Progenitor cell of endocrine pancreas (in vitro differentiated cells): ENCODE measurements at regions not wholly inside any gene's neighbourhood (a gene's known extent, or its start where the extent isn't known, plus 50 kb on each side); places are given as distances from the start of the nearest gene placed in this dataset.

Experiments used
- DNase-seq: peaks from one replicate; pipeline ENCODE4 v3.0.0; 2021; ENCODE audit warnings: low spot score; ENCODE audit not compliant: unreplicated experiment
- H3K27ac Mint-ChIP-seq: 2 replicates; pipeline ENCODE4 v1.8.0; 2021; ENCODE audit warnings: mild to moderate bottlenecking, moderate library complexity, mixed read lengths
- H3K27me3 Mint-ChIP-seq: 2 replicates; pipeline ENCODE4 v1.8.0; 2021; ENCODE audit warnings: mixed read lengths
- H3K36me3 Mint-ChIP-seq: 2 replicates; pipeline ENCODE4 v1.8.0; 2022; ENCODE audit warnings: mixed read lengths; ENCODE audit not compliant: insufficient read depth
- H3K4me1 Mint-ChIP-seq: 2 replicates; pipeline ENCODE4 v1.8.0; 2021; ENCODE audit warnings: low read depth, mixed read lengths
- H3K4me3 Mint-ChIP-seq: 2 replicates; pipeline ENCODE4 v1.8.0; 2021; ENCODE audit warnings: low read depth, mild to moderate bottlenecking, moderate library complexity, mixed read lengths
- H3K9me3 Mint-ChIP-seq: 2 replicates; pipeline ENCODE4 v1.8.0; 2021; ENCODE audit warnings: low read depth, mixed read lengths
- CTCF ChIP-seq: fragments of 200-600 bp; sonication (generic); IDR thresholded peaks from one replicate; pipeline ENCODE4 v1.5.0; 2021; ENCODE audit warnings: antibody characterized with exemption, mild to moderate bottlenecking; ENCODE audit not compliant: unreplicated experiment

DNA sequence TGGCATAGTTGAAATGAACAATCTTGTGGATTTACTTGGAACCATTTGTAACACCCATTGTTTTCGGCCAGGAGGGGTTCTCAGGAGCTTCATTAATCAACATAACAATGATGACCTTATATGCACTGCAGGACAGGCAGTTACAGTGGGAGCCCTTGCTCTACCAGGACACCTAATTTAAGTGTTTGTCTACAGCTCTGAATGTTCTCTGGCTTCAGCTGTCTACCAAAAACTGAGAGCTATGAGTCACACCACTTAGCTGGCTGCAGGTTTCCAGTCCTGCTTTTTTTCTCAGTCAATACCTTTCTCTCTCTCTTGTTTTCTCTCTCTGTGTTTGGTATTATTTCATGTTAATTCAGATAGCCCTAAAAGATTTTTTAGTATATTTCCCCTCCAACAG, 105.4 kb upstream of the MBNL2 start:
- no peaks in the 10 kb centered on the region for H3K36me3 Mint-ChIP-seq
- no peaks in the 10 kb centered on the region for H3K9me3 Mint-ChIP-seq
- DNase-seq: no peak
- peaks cover 7% of the 10 kb centered on the region for H3K27me3 Mint-ChIP-seq
- TF ChIP-seq CTCF: no peak
- no peak overlapping the region for H3K4me3 Mint-ChIP-seq
- no peak overlapping the region for H3K27ac Mint-ChIP-seq
- H3K4me1 Mint-ChIP-seq: peaks cover 25% of the 10 kb centered on the region

GRCh38 chr13:97117388-97117910, 104.7 kb upstream of the MBNL2 start:
- DNase-seq: no peak
- TF ChIP-seq CTCF: no peak
- Mint-ChIP-seq H3K27ac (no peak overlapping the region), H3K4me1 (peaks cover 25% of the 10 kb centered on the region), H3K4me3 (no peak overlapping the region), H3K9me3 (no peaks in the 10 kb centered on the region), H3K36me3 (no peaks in the 10 kb centered on the region), H3K27me3 (peaks cover 6% of the 10 kb centered on the region)

GRCh38 chr13:97119943-97120342, 102.2 kb upstream of the MBNL2 start:
- Mint-ChIP-seq H3K27ac (no peak overlapping the region), H3K36me3 (no peaks in the 10 kb centered on the region), H3K4me1 (peaks cover 19% of the 10 kb centered on the region), H3K27me3 (peaks cover 3% of the 10 kb centered on the region), H3K4me3 (no peak overlapping the region), H3K9me3 (no peaks in the 10 kb centered on the region)
- TF ChIP-seq CTCF: no peak
- DNase-seq: no peak

- Mint-ChIP-seq H3K4me3 (no peak overlapping the region), H3K27ac (no peak overlapping the region), H3K27me3 (peaks cover 2% of the 10 kb centered on the region), H3K9me3 (no peaks in the 10 kb centered on the region), H3K36me3 (no peaks in the 10 kb centered on the region), H3K4me1 (peaks cover 22% of the 10 kb centered on the region)
- TF ChIP-seq CTCF: no peak
- DNase-seq: no peak
Observed at GRCh38 chr13:97120346-97120745, 101.8 kb upstream of the MBNL2 start.

- no peak for TF ChIP-seq CTCF
- H3K27me3 Mint-ChIP-seq: no peaks in the 10 kb centered on the region
Observed at GRCh38 chr13:97120976-97121375, 101.2 kb upstream of the MBNL2 start.

More at GRCh38 chr13:97120976-97121375, 101.2 kb upstream of the MBNL2 start:
- Mint-ChIP-seq H3K27ac (no peak overlapping the region), H3K4me3 (no peak overlapping the region), H3K9me3 (no peaks in the 10 kb centered on the region), H3K36me3 (no peaks in the 10 kb centered on the region), H3K4me1 (peaks cover 27% of the 10 kb centered on the region)
- DNase-seq: no peak
